Retina (tissue), 1 donor: ENCODE measurements at regions not wholly inside any gene's neighbourhood (a gene's known extent, or its start where the extent isn't known, plus 50 kb on each side); places are given as distances from the start of the nearest gene placed in this dataset.
"Not testable (repeated sequence)": the region's sequence is repeated elsewhere in the genome, so short reads cannot be mapped to it uniquely, and the experiment has no call there.

Source experiments
- DNase-seq: peaks from one replicate; pipeline ENCODE4 v3.0.0-alpha.2; 2016

- no peak for DNase-seq
These were observed 232.4 kb downstream of the AEBP2 start for GRCh38 chr12:19671695-19672094.

- no peak for DNase-seq
These were observed 235.1 kb downstream of the AEBP2 start for GRCh38 chr12:19674437-19674836.

GRCh38 chr12:19675361-19675760, 236.1 kb downstream of the AEBP2 start:
- DNase-seq = no peak

GRCh38 chr12:19678501-19678900, 239.2 kb downstream of the AEBP2 start:
- DNase-seq = not testable (repeated sequence)

- DNase-seq = no peak
These were observed 241.7 kb downstream of the AEBP2 start for GRCh38 chr12:19681007-19681406.

GRCh38 chr12:19683178-19683927, 244.1 kb downstream of the AEBP2 start:
- no peak for DNase-seq

- no peak for DNase-seq
These were observed 248.1 kb downstream of the AEBP2 start for GRCh38 chr12:19687371-19687770.

GRCh38 chr12:19688532-19688931, 249.2 kb downstream of the AEBP2 start:
- no peak for DNase-seq

GRCh38 chr12:19689226-19689625, 249.9 kb downstream of the AEBP2 start:
- no peak for DNase-seq

- no peak for DNase-seq
These were observed 250.6 kb downstream of the AEBP2 start for GRCh38 chr12:19689801-19690472.

GRCh38 chr12:19692091-19692490, 252.8 kb downstream of the AEBP2 start:
- no peak for DNase-seq

- no peak for DNase-seq
These were observed 253.3 kb downstream of the AEBP2 start for GRCh38 chr12:19692566-19692965.

- no peak for DNase-seq
These were observed 255.3 kb downstream of the AEBP2 start for GRCh38 chr12:19694627-19695026.

- DNase-seq = no peak
These were observed 256.2 kb downstream of the AEBP2 start for GRCh38 chr12:19695244-19696098.

- DNase-seq = no peak
These were observed 261.7 kb downstream of the AEBP2 start for GRCh38 chr12:19700969-19701368.

GRCh38 chr12:19704966-19705365, 265.7 kb downstream of the AEBP2 start:
- DNase-seq = no peak

GRCh38 chr12:19706936-19707335, 267.6 kb downstream of the AEBP2 start:
- DNase-seq = no peak

- no peak for DNase-seq
These were observed 268.7 kb downstream of the AEBP2 start for GRCh38 chr12:19707948-19708409.

- no peak for DNase-seq
These were observed 270.6 kb downstream of the AEBP2 start for GRCh38 chr12:19709889-19710288.

GRCh38 chr12:19710811-19711793, 271.8 kb downstream of the AEBP2 start:
- DNase-seq = no peak

- DNase-seq = no peak
These were observed 272.7 kb downstream of the AEBP2 start for GRCh38 chr12:19712041-19712440.

GRCh38 chr12:19718401-19718800, 279.1 kb downstream of the AEBP2 start:
- no peak for DNase-seq
